Keratinocyte (primary cell): ENCODE measurements at regions not wholly inside any gene's neighbourhood (a gene's known extent, or its start where the extent isn't known, plus 50 kb on each side); places are given as distances from the start of the nearest gene placed in this dataset.

Experiments
- DNase-seq: peaks from one replicate; pipeline ENCODE4 v3.0.0-alpha.2; 2011; ENCODE audit warnings: low read depth, missing footprints, low spot score
- FAIRE-seq: peaks from 2 replicates; lab custom pipeline; 2011; peaks lifted over from hg19 to GRCh38; lab: Jason Lieb, UNC
- H2AFZ ChIP-seq: 2 replicates; pipeline ENCODE4 v1.6.0; 2012; ENCODE audit warnings: low read length, control low read depth, inconsistent platforms; ENCODE audit not compliant: control insufficient read depth
- H3K27ac ChIP-seq: 2 replicates; pipeline ENCODE4 v1.5.1; 2011; ENCODE audit warnings: low read length; ENCODE audit not compliant: control insufficient read depth, insufficient read depth
- H3K27me3 ChIP-seq: 3 replicates; pipeline ENCODE4 v1.6.0; 2011; ENCODE audit warnings: low read length; ENCODE audit not compliant: control insufficient read depth, insufficient read depth; ENCODE audit errors: extremely low read depth
- H3K36me3 ChIP-seq, 2 experiments: 2 replicates in 1 of 2; 3 replicates in 1 of 2; pipeline ENCODE4 v1.5.1; 2011; ENCODE audit warnings: low read length in 2 of 2, mild to moderate bottlenecking in 1 of 2; ENCODE audit not compliant: control insufficient read depth in 2 of 2, insufficient read depth in 2 of 2; ENCODE audit errors: extremely low read depth in 1 of 2
- H3K4me1 ChIP-seq: 3 replicates; pipeline ENCODE4 v1.5.1; 2011; ENCODE audit warnings: low read length; ENCODE audit not compliant: control insufficient read depth, insufficient read depth; ENCODE audit errors: extremely low read depth
- H3K4me2 ChIP-seq: 3 replicates; pipeline ENCODE4 v1.6.0; 2011; ENCODE audit warnings: low read depth, low read length; ENCODE audit not compliant: control insufficient read depth, insufficient read depth; ENCODE audit errors: extremely low read depth
- H3K4me3 ChIP-seq, 3 experiments: fragments of 200-600 bp in 1 of 3; sonication (generic) in 1 of 3; 2 replicates in 2 of 3; 3 replicates in 1 of 3; pipeline ENCODE4 v1.5.1; 2011 to 2016; ENCODE audit warnings: low read length in 3 of 3, mild to moderate bottlenecking in 3 of 3, control low read depth in 2 of 3, inconsistent platforms in 1 of 3, low read depth in 1 of 3, mixed read lengths in 1 of 3, mixed run types in 1 of 3, moderate library complexity in 1 of 3; ENCODE audit not compliant: control insufficient read depth in 2 of 3, insufficient read depth in 2 of 3; ENCODE audit errors: extremely low read depth in 1 of 3
- H3K79me2 ChIP-seq: 2 replicates; pipeline ENCODE4 v1.6.0; 2012; ENCODE audit warnings: low read length; ENCODE audit not compliant: control insufficient read depth, insufficient read depth
- H3K9ac ChIP-seq: 3 replicates; pipeline ENCODE4 v1.6.0; 2011; ENCODE audit warnings: low read length; ENCODE audit not compliant: control insufficient read depth, insufficient read depth; ENCODE audit errors: extremely low read depth
- H3K9me1 ChIP-seq: 3 replicates; pipeline ENCODE4 v1.6.0; 2011; ENCODE audit warnings: low read length; ENCODE audit not compliant: control insufficient read depth, insufficient read depth; ENCODE audit errors: extremely low read depth
- H3K9me3 ChIP-seq: 2 replicates; pipeline ENCODE4 v1.5.1; 2012; ENCODE audit warnings: low read depth, low read length; ENCODE audit not compliant: control insufficient read depth
- H4K20me1 ChIP-seq: 3 replicates; pipeline ENCODE4 v1.6.0; 2011; ENCODE audit warnings: low read length; ENCODE audit not compliant: control insufficient read depth, insufficient read depth; ENCODE audit errors: extremely low read depth
- CTCF ChIP-seq, 3 experiments: IDR thresholded peaks in 1 of 3; conservative IDR thresholded peaks in 1 of 3; optimal IDR thresholded peaks in 1 of 3; 2 replicates in 2 of 3; 3 replicates in 1 of 3; pipeline versions ENCODE3 to v1.5.1; 2011; ENCODE audit warnings: low read length in 3 of 3, mild to moderate bottlenecking in 3 of 3, moderate library complexity in 2 of 3, control low read depth in 1 of 3, inconsistent platforms in 1 of 3; ENCODE audit not compliant: insufficient read depth in 2 of 3; ENCODE audit errors: extremely low read depth in 1 of 3
- EZH2 ChIP-seq: IDR thresholded peaks from one replicate; pipeline ENCODE4 v1.6.1; 2012; ENCODE audit warnings: inconsistent platforms, mild to moderate bottlenecking, low read length, moderate library complexity
- dilution Hi-C: fragments of 300-500 bp; cut with MboI; formaldehyde crosslinking; loops from one replicate; pipeline ENCODE4 v1.7.0; 2020; ENCODE audit warnings: low sequenced_read_pairs; ENCODE audit not compliant: extremely low pct_ligation_motif_present

- H3K4me1 ChIP-seq, result no peaks in the 10 kb centered on the region
- no peak overlapping the region for H2AFZ ChIP-seq
- DNase-seq (no peak), FAIRE-seq (no peak)
- H3K9me3 ChIP-seq, result peaks cover 7% of the 10 kb centered on the region
- H3K4me3 ChIP-seq, result no peak overlapping the region
- H4K20me1 ChIP-seq, result no peaks in the 10 kb centered on the region
- H3K9ac ChIP-seq, result no peak overlapping the region
- no peaks in the 10 kb centered on the region for H3K27me3 ChIP-seq
- no peaks in the 10 kb centered on the region for H3K36me3 ChIP-seq
- H3K79me2 ChIP-seq, result no peaks in the 10 kb centered on the region
- H3K27ac ChIP-seq, result no peak overlapping the region
- no peaks in the 10 kb centered on the region for H3K9me1 ChIP-seq
- dilution Hi-C loops, result no loop called here
- H3K4me2 ChIP-seq, result no peak overlapping the region
- TF ChIP-seq CTCF (optimal IDR thresholded peaks at IDR 0.05 in 1 of 3, IDR thresholded peaks at IDR 0.05 in 1 of 3, conservative IDR thresholded peaks at IDR 0.05 in 1 of 3; ENCODE audit: extremely low read depth in 1 of 3, insufficient read depth in 2 of 3, low read length in 3 of 3), result no peak
- no peak for TF ChIP-seq EZH2
Measured at GRCh38 chr18:2430191-2430590, 141.1 kb downstream of the METTL4 start.

GRCh38 chr18:2431806-2432205 is 139.5 kb downstream of the METTL4 start:
- H3K4me3 ChIP-seq, result no peak overlapping the region
- dilution Hi-C loops, result no loop called here

More at GRCh38 chr18:2431806-2432205, 139.5 kb downstream of the METTL4 start:
- H3K79me2 ChIP-seq, result no peaks in the 10 kb centered on the region
- no peaks in the 10 kb centered on the region for H4K20me1 ChIP-seq
- peaks cover 7% of the 10 kb centered on the region for H3K9me3 ChIP-seq
- DNase-seq, result no peak
- H3K4me2 ChIP-seq, result no peak overlapping the region
- H2AFZ ChIP-seq, result no peak overlapping the region
- no peaks in the 10 kb centered on the region for H3K4me1 ChIP-seq
- H3K36me3 ChIP-seq, result no peaks in the 10 kb centered on the region
- TF ChIP-seq CTCF (optimal IDR thresholded peaks at IDR 0.05 in 1 of 3, IDR thresholded peaks at IDR 0.05 in 1 of 3, conservative IDR thresholded peaks at IDR 0.05 in 1 of 3; ENCODE audit: extremely low read depth in 1 of 3, insufficient read depth in 2 of 3, low read length in 3 of 3), result no peak
- TF ChIP-seq EZH2, result no peak
- H3K9me1 ChIP-seq, result no peaks in the 10 kb centered on the region
- H3K9ac ChIP-seq, result no peak overlapping the region
- no peak overlapping the region for H3K27ac ChIP-seq
- H3K27me3 ChIP-seq, result no peaks in the 10 kb centered on the region
- no peak for FAIRE-seq
